Right cardiac atrium (tissue), 5 donors: ENCODE measurements at regions not wholly inside any gene's neighbourhood (a gene's known extent, or its start where the extent isn't known, plus 50 kb on each side); places are given as distances from the start of the nearest gene placed in this dataset.
"Not testable (repeated sequence)": the region's sequence is repeated elsewhere in the genome, so short reads cannot be mapped to it uniquely, and the experiment has no call there.

Source experiments
- ATAC-seq, 2 donors: fragments of 200-7000 bp; cut with Tn5 transposase; one replicate each; pipeline versions ENCODE4 v1.8.0 to v1.9.1; 2020; ENCODE audit warnings: moderate library complexity in 2 of 2, mild to moderate bottlenecking in 1 of 2
- DNase-seq, 3 donors: peaks; one replicate each; pipeline ENCODE4 v3.0.0-alpha.2; 2020
- H3K27ac ChIP-seq: one replicate; pipeline ENCODE4 v1.5.1; 2013; ENCODE audit warnings: mild to moderate bottlenecking, low read length, control low read depth, moderate library complexity
- H3K27me3 ChIP-seq: one replicate; pipeline ENCODE4 v1.6.1; 2013; ENCODE audit not compliant: control insufficient read depth, insufficient read depth
- H3K4me1 ChIP-seq: one replicate; pipeline ENCODE4 v1.6.1; 2013; ENCODE audit warnings: low read length; ENCODE audit not compliant: control insufficient read depth, insufficient read depth
- H3K4me3 ChIP-seq: one replicate; pipeline ENCODE4 v1.5.1; 2013; ENCODE audit warnings: low read length, control low read depth
- H3K9me3 ChIP-seq: one replicate; pipeline ENCODE4 v1.6.1; 2013; ENCODE audit warnings: low read length; ENCODE audit not compliant: control insufficient read depth
- WGBS: extraction: QIAGEN DNeasy Blood & Tissue Kit; methylation state at CpG from one replicate; pipeline ENCODE4 v1.1.7; 2013; 5-methylcytosine and 5-hydroxymethylcytosine counted together
- intact Hi-C, 4 donors: fragments of 100-400 bp; cut with DNase I; formaldehyde crosslinking; loops; one replicate each; pipeline versions ENCODE4 v1.11.0 to v1.14.0; 2022 to 2023
- donor health status: healthy with polysubstance abuse.
- donor health status: DM: no; HTN: yes; CAD: no.
- donor health status: DM: no; HTN: no; CAD: no.
- donor health status: DM: no; HTN: yes; CAD: no; lungs with severe emphysema.
- donor health status: DM: yes; HTN: yes; CAD: no.

GRCh38 chr3:181604267-181604666 lies 107.5 kb upstream of the SOX2 start:
- intact Hi-C loops, result no loop called here

GRCh38 chr3:181596126-181596525 lies 115.6 kb upstream of the SOX2 start:
- no peak for ATAC-seq
- H3K27ac ChIP-seq, result no peak overlapping the region
- H3K27me3 ChIP-seq, result no peaks in the 10 kb centered on the region
- DNase-seq, result no peak
- H3K4me1 ChIP-seq, result no peaks in the 10 kb centered on the region
- H3K4me3 ChIP-seq, result no peak overlapping the region
- intact Hi-C loops, result no loop called here
- H3K9me3 ChIP-seq, result no peaks in the 10 kb centered on the region

More at GRCh38 chr3:181604267-181604666, 107.5 kb upstream of the SOX2 start:
- H3K9me3 ChIP-seq, result no peaks in the 10 kb centered on the region
- ATAC-seq (no peak), DNase-seq (no peak)
- no peaks in the 10 kb centered on the region for H3K4me1 ChIP-seq
- H3K4me3 ChIP-seq, result no peak overlapping the region
- no peaks in the 10 kb centered on the region for H3K27me3 ChIP-seq
- no peak overlapping the region for H3K27ac ChIP-seq
- 80% methylated on average over 3 of the region's 3 CpGs for WGBS

- H3K9me3 ChIP-seq, H3K27ac ChIP-seq, H3K4me1 ChIP-seq, intact Hi-C loops, ATAC-seq, H3K4me3 ChIP-seq, H3K27me3 ChIP-seq: not testable (repeated sequence)
- 82% methylated on average over 12 of the region's 12 CpGs for WGBS
- peak in 1 of 3 donors; percentile 11 for DNase-seq
These were observed 120.8 kb upstream of the SOX2 start for GRCh38 chr3:181590939-181591338.

- DNase-seq, result no peak
- 89% methylated on average over 8 of the region's 8 CpGs for WGBS
- Histone ChIP-seq H3K4me3 (no peak overlapping the region), H3K27ac (no peak overlapping the region), H3K9me3 (no peaks in the 10 kb centered on the region), H3K4me1 (no peaks in the 10 kb centered on the region), H3K27me3 (no peaks in the 10 kb centered on the region)
- intact Hi-C loops, result no loop called here
- no peak for ATAC-seq
These were observed 129.1 kb upstream of the SOX2 start for GRCh38 chr3:181582619-181583018.

GRCh38 chr3:181581656-181582055 lies 130.1 kb upstream of the SOX2 start:
- Histone ChIP-seq H3K4me1 (no peaks in the 10 kb centered on the region), H3K4me3 (no peak overlapping the region), H3K9me3 (no peaks in the 10 kb centered on the region), H3K27me3 (no peaks in the 10 kb centered on the region), H3K27ac (no peak overlapping the region)
- DNase-seq, result no peak
- WGBS, result 72% methylated on average over 4 of the region's 4 CpGs
- no peak for ATAC-seq
- intact Hi-C loops, result no loop called here

- DNase-seq (no peak), ATAC-seq (no peak)
- no peak overlapping the region for H3K4me3 ChIP-seq
- H3K27ac ChIP-seq, result no peak overlapping the region
- 71% methylated on average over 2 of the region's 2 CpGs for whole genome bisulfite sequencing
- H3K4me1 ChIP-seq, result no peaks in the 10 kb centered on the region
- no peaks in the 10 kb centered on the region for H3K9me3 ChIP-seq
- H3K27me3 ChIP-seq, result no peaks in the 10 kb centered on the region
- intact Hi-C loops, result no loop called here
These were observed 133.0 kb upstream of the SOX2 start for GRCh38 chr3:181578743-181579142.

GRCh38 chr3:181572432-181572831 lies 139.3 kb upstream of the SOX2 start:
- WGBS, result 78% methylated on average over 2 of the region's 2 CpGs
- DNase-seq, result no peak
- Histone ChIP-seq H3K4me3 (no peak overlapping the region), H3K27me3 (no peaks in the 10 kb centered on the region), H3K27ac (no peak overlapping the region), H3K9me3 (no peaks in the 10 kb centered on the region), H3K4me1 (no peaks in the 10 kb centered on the region)
- intact Hi-C loops, result no loop called here
- no peak for ATAC-seq

- WGBS, result 72% methylated on average over 3 of the region's 3 CpGs
- ATAC-seq (no peak), DNase-seq (no peak)
- H3K9me3 ChIP-seq, result no peaks in the 10 kb centered on the region
- intact Hi-C loops, result no loop called here
- H3K27me3 ChIP-seq, result no peaks in the 10 kb centered on the region
- H3K27ac ChIP-seq, result no peak overlapping the region
- H3K4me3 ChIP-seq, result no peak overlapping the region
- H3K4me1 ChIP-seq, result no peaks in the 10 kb centered on the region
These were observed 141.3 kb upstream of the SOX2 start for GRCh38 chr3:181570472-181570871.

- WGBS, result 70% methylated on average over 3 of the region's 3 CpGs
- intact Hi-C loops, result no loop called here
- no peaks in the 10 kb centered on the region for H3K27me3 ChIP-seq
These were observed 142.3 kb upstream of the SOX2 start for GRCh38 chr3:181569356-181569940.

GRCh38 chr3:181568693-181569092 lies 143.0 kb upstream of the SOX2 start:
- H3K9me3 ChIP-seq, result no peaks in the 10 kb centered on the region
- H3K4me1 ChIP-seq, result no peaks in the 10 kb centered on the region
- no peak overlapping the region for H3K4me3 ChIP-seq
- intact Hi-C loops, result no loop called here
- no peak overlapping the region for H3K27ac ChIP-seq
- WGBS, result 59% methylated on average over 3 of the region's 3 CpGs
- H3K27me3 ChIP-seq, result no peaks in the 10 kb centered on the region
- ATAC-seq (no peak), DNase-seq (no peak)

More at GRCh38 chr3:181569356-181569940, 142.3 kb upstream of the SOX2 start:
- ATAC-seq (no peak), DNase-seq (no peak)
- H3K27ac ChIP-seq, result no peak overlapping the region
- H3K4me3 ChIP-seq, result no peak overlapping the region
- H3K4me1 ChIP-seq, result no peaks in the 10 kb centered on the region
- no peaks in the 10 kb centered on the region for H3K9me3 ChIP-seq

- no peaks in the 10 kb centered on the region for H3K27me3 ChIP-seq
- no peak overlapping the region for H3K27ac ChIP-seq
- no peaks in the 10 kb centered on the region for H3K9me3 ChIP-seq
- H3K4me3 ChIP-seq, result no peak overlapping the region
- DNase-seq (no peak), ATAC-seq (no peak)
- intact Hi-C loops, result no loop called here
- 69% methylated on average over 3 of the region's 3 CpGs for WGBS
- H3K4me1 ChIP-seq, result no peaks in the 10 kb centered on the region
These were observed 143.5 kb upstream of the SOX2 start for GRCh38 chr3:181568248-181568647.
